ENCODE measurements at regions not wholly inside any gene's neighbourhood (a gene's known extent, or its start where the extent isn't known, plus 50 kb on each side); places are given as distances from the start of the nearest gene placed in this dataset.

- TF ChIP-seq, protein P1, sequence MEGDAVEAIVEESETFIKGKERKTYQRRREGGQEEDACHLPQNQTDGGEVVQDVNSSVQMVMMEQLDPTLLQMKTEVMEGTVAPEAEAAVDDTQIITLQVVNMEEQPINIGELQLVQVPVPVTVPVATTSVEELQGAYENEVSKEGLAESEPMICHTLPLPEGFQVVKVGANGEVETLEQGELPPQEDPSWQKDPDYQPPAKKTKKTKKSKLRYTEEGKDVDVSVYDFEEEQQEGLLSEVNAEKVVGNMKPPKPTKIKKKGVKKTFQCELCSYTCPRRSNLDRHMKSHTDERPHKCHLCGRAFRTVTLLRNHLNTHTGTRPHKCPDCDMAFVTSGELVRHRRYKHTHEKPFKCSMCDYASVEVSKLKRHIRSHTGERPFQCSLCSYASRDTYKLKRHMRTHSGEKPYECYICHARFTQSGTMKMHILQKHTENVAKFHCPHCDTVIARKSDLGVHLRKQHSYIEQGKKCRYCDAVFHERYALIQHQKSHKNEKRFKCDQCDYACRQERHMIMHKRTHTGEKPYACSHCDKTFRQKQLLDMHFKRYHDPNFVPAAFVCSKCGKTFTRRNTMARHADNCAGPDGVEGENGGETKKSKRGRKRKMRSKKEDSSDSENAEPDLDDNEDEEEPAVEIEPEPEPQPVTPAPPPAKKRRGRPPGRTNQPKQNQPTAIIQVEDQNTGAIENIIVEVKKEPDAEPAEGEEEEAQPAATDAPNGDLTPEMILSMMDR (IDR thresholded peaks at IDR 0.05; ENCODE audit: insufficient read depth, low read depth, low read length): no peak
- TF ChIP-seq EZH2 (IDR thresholded peaks at IDR 0.05; ENCODE audit: insufficient read depth, low read length): no peak
Measured at GRCh38 chr18:8525692-8526091, 83.5 kb upstream of the RAB12 start.
